ENCODE measurements at regions not wholly inside any gene's neighbourhood (a gene's known extent, or its start where the extent isn't known, plus 50 kb on each side); places are given as distances from the start of the nearest gene placed in this dataset.
"Not testable (repeated sequence)": the region's sequence is repeated elsewhere in the genome, so short reads cannot be mapped to it uniquely, and the experiment has no call there.

GRCh38 chr15:47047981-47048380 is 669.3 kb upstream of the SEMA6D start:
- TF ChIP-seq, protein P1, sequence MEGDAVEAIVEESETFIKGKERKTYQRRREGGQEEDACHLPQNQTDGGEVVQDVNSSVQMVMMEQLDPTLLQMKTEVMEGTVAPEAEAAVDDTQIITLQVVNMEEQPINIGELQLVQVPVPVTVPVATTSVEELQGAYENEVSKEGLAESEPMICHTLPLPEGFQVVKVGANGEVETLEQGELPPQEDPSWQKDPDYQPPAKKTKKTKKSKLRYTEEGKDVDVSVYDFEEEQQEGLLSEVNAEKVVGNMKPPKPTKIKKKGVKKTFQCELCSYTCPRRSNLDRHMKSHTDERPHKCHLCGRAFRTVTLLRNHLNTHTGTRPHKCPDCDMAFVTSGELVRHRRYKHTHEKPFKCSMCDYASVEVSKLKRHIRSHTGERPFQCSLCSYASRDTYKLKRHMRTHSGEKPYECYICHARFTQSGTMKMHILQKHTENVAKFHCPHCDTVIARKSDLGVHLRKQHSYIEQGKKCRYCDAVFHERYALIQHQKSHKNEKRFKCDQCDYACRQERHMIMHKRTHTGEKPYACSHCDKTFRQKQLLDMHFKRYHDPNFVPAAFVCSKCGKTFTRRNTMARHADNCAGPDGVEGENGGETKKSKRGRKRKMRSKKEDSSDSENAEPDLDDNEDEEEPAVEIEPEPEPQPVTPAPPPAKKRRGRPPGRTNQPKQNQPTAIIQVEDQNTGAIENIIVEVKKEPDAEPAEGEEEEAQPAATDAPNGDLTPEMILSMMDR (conservative IDR thresholded peaks at IDR 0.05; ENCODE audit: low read depth, low read length): not testable (repeated sequence)
- not testable (repeated sequence) for TF ChIP-seq RAD21 (IDR thresholded peaks at IDR 0.05; ENCODE audit: low read length); CEBPB (IDR thresholded peaks at IDR 0.05; ENCODE audit: low read depth, low read length); MXI1 (IDR thresholded peaks at IDR 0.05; ENCODE audit: borderline replicate concordance, low read depth, low read length); POLR2A (IDR thresholded peaks at IDR 0.05; ENCODE audit: low read depth, low read length); RCOR1 (IDR thresholded peaks at IDR 0.05; ENCODE audit: insufficient replicate concordance, low read length); BHLHE40 (IDR thresholded peaks at IDR 0.05; ENCODE audit: low read depth, low read length); MAZ (IDR thresholded peaks at IDR 0.05; ENCODE audit: borderline replicate concordance, low read depth, low read length); SMC3 (IDR thresholded peaks at IDR 0.05; ENCODE audit: low read depth, low read length); FOS (IDR thresholded peaks at IDR 0.05; ENCODE audit: low read depth, low read length)
- TF ChIP-seq, protein P2, sequence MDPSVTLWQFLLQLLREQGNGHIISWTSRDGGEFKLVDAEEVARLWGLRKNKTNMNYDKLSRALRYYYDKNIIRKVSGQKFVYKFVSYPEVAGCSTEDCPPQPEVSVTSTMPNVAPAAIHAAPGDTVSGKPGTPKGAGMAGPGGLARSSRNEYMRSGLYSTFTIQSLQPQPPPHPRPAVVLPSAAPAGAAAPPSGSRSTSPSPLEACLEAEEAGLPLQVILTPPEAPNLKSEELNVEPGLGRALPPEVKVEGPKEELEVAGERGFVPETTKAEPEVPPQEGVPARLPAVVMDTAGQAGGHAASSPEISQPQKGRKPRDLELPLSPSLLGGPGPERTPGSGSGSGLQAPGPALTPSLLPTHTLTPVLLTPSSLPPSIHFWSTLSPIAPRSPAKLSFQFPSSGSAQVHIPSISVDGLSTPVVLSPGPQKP (IDR thresholded peaks at IDR 0.05; ENCODE audit: borderline replicate concordance, low read depth, low read length): not testable (repeated sequence)
- TF ChIP-seq, protein P3, sequence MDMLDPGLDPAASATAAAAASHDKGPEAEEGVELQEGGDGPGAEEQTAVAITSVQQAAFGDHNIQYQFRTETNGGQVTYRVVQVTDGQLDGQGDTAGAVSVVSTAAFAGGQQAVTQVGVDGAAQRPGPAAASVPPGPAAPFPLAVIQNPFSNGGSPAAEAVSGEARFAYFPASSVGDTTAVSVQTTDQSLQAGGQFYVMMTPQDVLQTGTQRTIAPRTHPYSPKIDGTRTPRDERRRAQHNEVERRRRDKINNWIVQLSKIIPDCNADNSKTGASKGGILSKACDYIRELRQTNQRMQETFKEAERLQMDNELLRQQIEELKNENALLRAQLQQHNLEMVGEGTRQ (IDR thresholded peaks at IDR 0.05; ENCODE audit: low read depth, low read length): not testable (repeated sequence)

All from IMR-90 (cell line).